ENCODE measurements at regions not wholly inside any gene's neighbourhood (a gene's known extent, or its start where the extent isn't known, plus 50 kb on each side); places are given as distances from the start of the nearest gene placed in this dataset.

GRCh38 chr4:138553001-138553845, 311.1 kb upstream of the SLC7A11 start:
- TF ChIP-seq CTCF (IDR thresholded peaks at IDR 0.05; ENCODE audit: low read depth, low read length): no peak
- no peaks in the 10 kb centered on the region for H3K36me3 ChIP-seq
- no peaks in the 10 kb centered on the region for H3K9me3 ChIP-seq
- H3K4me3 ChIP-seq (ENCODE audit: low read depth, low read length): no peak overlapping the region
- no peaks in the 10 kb centered on the region for H3K27me3 ChIP-seq
- no peak for DNase-seq
- no peaks in the 10 kb centered on the region for H3K4me1 ChIP-seq

- TF ChIP-seq CTCF (IDR thresholded peaks at IDR 0.05; ENCODE audit: low read depth, low read length): no peak
- Histone ChIP-seq H3K4me1 (no peaks in the 10 kb centered on the region), H3K36me3 (no peaks in the 10 kb centered on the region), H3K4me3 (ENCODE audit: low read depth, low read length) (no peak overlapping the region), H3K9me3 (no peaks in the 10 kb centered on the region), H3K27me3 (no peaks in the 10 kb centered on the region)
- no peak for DNase-seq
Measured at GRCh38 chr4:138542191-138542776, 300.1 kb upstream of the SLC7A11 start.

GRCh38 chr4:138540056-138540800, 298.1 kb upstream of the SLC7A11 start:
- H3K36me3 ChIP-seq: no peaks in the 10 kb centered on the region

DNA sequence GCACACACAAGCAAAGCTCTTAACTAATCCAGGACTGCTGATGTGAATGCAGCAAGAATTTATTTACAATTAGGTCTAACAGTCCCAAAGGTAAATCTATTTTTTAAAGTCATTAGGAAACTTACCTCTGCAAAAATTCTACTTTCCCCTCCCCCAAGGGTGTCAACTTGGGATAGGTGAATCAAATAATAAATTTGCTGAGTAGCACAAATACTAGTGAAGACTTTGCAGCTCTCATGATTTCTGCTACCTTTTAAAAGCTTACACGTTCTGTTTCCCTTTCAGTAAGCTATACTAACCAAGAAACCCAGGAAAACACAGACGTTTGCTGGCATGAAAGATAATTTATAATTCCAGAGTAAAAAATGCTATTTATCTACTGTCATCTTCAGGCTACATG, 296.6 kb upstream of the SLC7A11 start:
- no peaks in the 10 kb centered on the region for H3K4me1 ChIP-seq
- no peaks in the 10 kb centered on the region for H3K36me3 ChIP-seq

More at GRCh38 chr4:138540056-138540800, 298.1 kb upstream of the SLC7A11 start:
- no peak overlapping the region for H3K4me3 ChIP-seq (ENCODE audit: low read depth, low read length)
- TF ChIP-seq CTCF (IDR thresholded peaks at IDR 0.05; ENCODE audit: low read depth, low read length): no peak
- no peaks in the 10 kb centered on the region for H3K9me3 ChIP-seq
- no peaks in the 10 kb centered on the region for H3K27me3 ChIP-seq
- no peak for DNase-seq
- H3K4me1 ChIP-seq: no peaks in the 10 kb centered on the region

GRCh38 chr4:138537731-138538490, 295.8 kb upstream of the SLC7A11 start:
- no peaks in the 10 kb centered on the region for H3K9me3 ChIP-seq
- DNase-seq: no peak
- H3K4me1 ChIP-seq: no peaks in the 10 kb centered on the region
- no peak for TF ChIP-seq CTCF (IDR thresholded peaks at IDR 0.05; ENCODE audit: low read depth, low read length)
- H3K4me3 ChIP-seq (ENCODE audit: low read depth, low read length): no peak overlapping the region
- no peaks in the 10 kb centered on the region for H3K27me3 ChIP-seq
- H3K36me3 ChIP-seq: no peaks in the 10 kb centered on the region

More for the DNA sequence above, 296.6 kb upstream of the SLC7A11 start:
- no peak for DNase-seq
- Histone ChIP-seq H3K27me3 (no peaks in the 10 kb centered on the region), H3K4me3 (ENCODE audit: low read depth, low read length) (no peak overlapping the region), H3K9me3 (no peaks in the 10 kb centered on the region)
- no peak for TF ChIP-seq CTCF (IDR thresholded peaks at IDR 0.05; ENCODE audit: low read depth, low read length)
